Duodenal mucosa (tissue), 2 donors: ENCODE measurements at regions not wholly inside any gene's neighbourhood (a gene's known extent, or its start where the extent isn't known, plus 50 kb on each side); places are given as distances from the start of the nearest gene placed in this dataset.

Experiments used
- H3K27ac ChIP-seq: one replicate; pipeline ENCODE4 v1.7.0; 2013; ENCODE audit warnings: low read depth, low read length
- H3K27me3 ChIP-seq, 2 donors: one replicate each; pipeline ENCODE4 v1.7.0; 2013; ENCODE audit warnings: low read length in 2 of 2, control low read depth in 1 of 2; ENCODE audit not compliant: insufficient read depth in 2 of 2, control insufficient read depth in 1 of 2
- H3K36me3 ChIP-seq, 2 donors: one replicate each; pipeline ENCODE4 v1.7.0; 2013; ENCODE audit warnings: low read length in 2 of 2, control low read depth in 1 of 2; ENCODE audit not compliant: insufficient read depth in 2 of 2, control insufficient read depth in 1 of 2
- H3K4me1 ChIP-seq, 2 donors: one replicate each; pipeline ENCODE4 v1.7.0; 2013; ENCODE audit warnings: low read length in 2 of 2, control low read depth in 1 of 2; ENCODE audit not compliant: insufficient read depth in 2 of 2, control insufficient read depth in 1 of 2
- H3K4me3 ChIP-seq, 2 donors: one replicate each; pipeline ENCODE4 v1.7.0; 2013; ENCODE audit warnings: low read length in 2 of 2, low read depth in 1 of 2
- H3K9ac ChIP-seq, 2 donors: one replicate each; pipeline ENCODE4 v1.7.0; 2013; ENCODE audit warnings: low read length in 2 of 2, low read depth in 1 of 2
- H3K9me3 ChIP-seq, 2 donors: one replicate each; pipeline ENCODE4 v1.7.0; 2013; ENCODE audit warnings: low read length in 2 of 2, control low read depth in 1 of 2; ENCODE audit not compliant: control insufficient read depth in 1 of 2

DNA sequence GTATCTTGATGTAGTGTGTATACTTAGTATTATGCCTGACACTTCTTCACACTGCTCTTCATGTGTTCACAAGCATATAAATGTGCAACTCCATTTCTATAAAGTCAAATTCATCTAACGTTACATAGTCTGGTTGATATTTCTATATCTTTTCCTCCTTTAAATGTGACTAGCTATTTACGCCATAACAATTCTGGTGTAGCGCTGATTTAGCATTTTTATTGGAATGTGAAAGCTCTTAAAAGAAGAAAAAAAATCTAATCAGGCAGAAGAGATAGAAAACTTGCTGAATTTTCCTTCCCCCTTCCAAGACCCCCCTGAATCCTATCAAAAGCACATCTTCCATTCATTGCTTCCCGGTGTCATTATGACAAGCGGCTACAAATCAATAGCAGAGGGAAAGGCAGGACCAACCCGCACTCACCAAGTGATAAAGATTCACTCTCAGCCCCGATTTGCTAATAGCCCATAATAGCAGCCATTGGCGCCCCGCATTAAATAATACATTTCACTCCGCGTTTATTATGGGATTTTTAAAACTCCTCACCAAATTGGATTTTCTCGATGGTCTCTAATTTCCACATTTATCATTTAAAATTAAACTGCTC lies 299.5 kb upstream of the PMFBP1 start:
- no peak overlapping the region for H3K9ac ChIP-seq
- no peaks in the 10 kb centered on the region for H3K27me3 ChIP-seq
- no peak overlapping the region for H3K27ac ChIP-seq
- no peaks in the 10 kb centered on the region for H3K9me3 ChIP-seq
- H3K4me3 ChIP-seq = no peak overlapping the region
- no peaks in the 10 kb centered on the region for H3K36me3 ChIP-seq
- no peaks in the 10 kb centered on the region for H3K4me1 ChIP-seq

DNA sequence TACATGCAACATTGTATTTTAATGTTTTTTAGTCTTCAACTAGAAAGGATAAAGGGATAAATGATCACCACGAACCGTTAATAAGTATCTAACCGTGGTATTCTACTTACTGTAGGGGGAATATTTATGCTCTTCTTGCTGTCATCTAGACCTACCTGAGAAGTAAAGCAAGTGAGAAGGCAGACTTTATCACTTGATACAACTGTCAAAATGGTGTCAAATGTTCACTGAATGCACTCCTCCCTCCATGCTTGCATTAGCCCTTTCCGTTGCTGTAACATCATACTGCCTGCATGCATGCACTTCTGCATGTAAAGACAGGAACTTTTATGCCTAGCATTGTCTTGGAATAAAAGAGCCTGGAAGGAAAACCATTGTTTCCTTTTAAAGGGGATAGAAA lies 298.6 kb upstream of the PMFBP1 start:
- H3K36me3 ChIP-seq = no peaks in the 10 kb centered on the region
- no peaks in the 10 kb centered on the region for H3K9me3 ChIP-seq
- H3K27ac ChIP-seq = no peak overlapping the region
- H3K9ac ChIP-seq = no peak overlapping the region
- no peak overlapping the region for H3K4me3 ChIP-seq
- H3K27me3 ChIP-seq = no peaks in the 10 kb centered on the region
- H3K4me1 ChIP-seq = no peaks in the 10 kb centered on the region

DNA sequence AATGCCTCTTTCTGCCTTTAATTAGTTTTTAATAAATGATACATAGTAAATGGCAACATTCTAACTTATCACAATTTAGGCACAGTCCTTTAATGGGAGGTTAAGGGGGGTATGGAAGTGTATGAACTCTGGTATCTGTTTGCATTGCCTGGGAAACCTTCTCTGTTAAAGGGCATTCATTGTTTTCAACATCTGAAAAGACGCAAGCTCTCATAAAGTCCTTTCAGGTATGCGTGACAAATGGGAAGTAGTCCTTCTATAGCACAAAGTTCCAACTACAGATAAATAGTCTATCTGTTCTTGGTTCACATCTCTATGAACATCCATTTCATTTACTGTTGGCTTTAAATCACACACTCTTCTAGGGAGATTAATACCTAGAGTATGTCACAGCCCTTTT lies 298.0 kb upstream of the PMFBP1 start:
- no peaks in the 10 kb centered on the region for H3K27me3 ChIP-seq
- H3K4me1 ChIP-seq = no peaks in the 10 kb centered on the region
- no peak overlapping the region for H3K27ac ChIP-seq
- no peaks in the 10 kb centered on the region for H3K36me3 ChIP-seq
- H3K9ac ChIP-seq = no peak overlapping the region
- no peaks in the 10 kb centered on the region for H3K9me3 ChIP-seq
- H3K4me3 ChIP-seq = no peak overlapping the region

DNA sequence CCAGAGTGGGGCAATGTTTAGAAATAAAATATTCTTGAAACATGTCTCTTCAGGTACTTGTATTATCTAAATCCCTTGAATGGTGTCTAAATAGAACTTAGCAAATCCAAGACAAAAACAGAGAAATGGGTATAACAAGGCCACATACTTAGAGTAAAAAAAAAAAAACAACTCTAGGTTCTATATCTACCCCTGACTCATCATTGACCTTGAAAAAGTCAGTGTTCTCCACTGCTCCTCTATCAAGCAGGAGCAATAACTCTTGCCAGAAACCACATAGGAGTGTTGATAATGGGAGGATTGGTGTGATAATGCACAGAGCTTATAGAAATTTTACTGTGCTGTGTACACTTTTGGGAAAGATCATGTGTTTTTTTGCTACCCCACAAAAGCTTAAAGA lies 296.6 kb upstream of the PMFBP1 start:
- no peaks in the 10 kb centered on the region for H3K4me1 ChIP-seq
- H3K4me3 ChIP-seq = no peak overlapping the region
- no peaks in the 10 kb centered on the region for H3K27me3 ChIP-seq
- H3K27ac ChIP-seq = no peak overlapping the region
- H3K36me3 ChIP-seq = no peaks in the 10 kb centered on the region
- no peak overlapping the region for H3K9ac ChIP-seq
- no peaks in the 10 kb centered on the region for H3K9me3 ChIP-seq

DNA sequence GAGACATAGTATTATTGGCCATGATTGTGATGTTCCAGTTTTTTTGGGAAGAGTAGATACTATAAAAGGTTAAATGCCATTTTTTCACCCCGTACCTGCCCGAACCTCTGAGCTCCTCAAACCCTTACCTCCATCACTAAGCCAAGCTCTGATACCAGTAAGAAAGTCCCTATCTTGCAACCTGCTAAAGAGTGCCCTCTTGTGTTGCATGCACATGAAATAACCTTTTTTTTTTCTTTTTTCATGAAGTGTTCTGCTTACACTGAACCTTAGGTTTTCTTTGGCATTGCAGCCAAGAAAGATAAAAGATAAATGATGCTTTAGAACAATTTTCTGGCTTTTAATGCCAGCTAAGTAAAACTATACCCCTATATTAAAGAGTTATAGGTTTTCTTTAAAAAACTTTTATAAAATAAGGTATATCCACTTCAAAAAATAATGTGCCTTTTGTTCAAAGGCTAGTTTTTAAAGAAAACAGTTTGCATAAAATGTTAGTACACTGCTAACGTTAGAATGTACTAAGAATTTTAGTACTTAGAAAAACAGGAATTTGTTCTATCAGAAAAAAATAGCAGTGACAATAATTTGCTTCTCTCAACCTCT lies 295.3 kb upstream of the PMFBP1 start:
- Histone ChIP-seq H3K36me3 (no peaks in the 10 kb centered on the region), H3K27ac (no peak overlapping the region), H3K4me3 (no peak overlapping the region), H3K9me3 (no peaks in the 10 kb centered on the region), H3K9ac (no peak overlapping the region), H3K27me3 (no peaks in the 10 kb centered on the region), H3K4me1 (no peaks in the 10 kb centered on the region)

DNA sequence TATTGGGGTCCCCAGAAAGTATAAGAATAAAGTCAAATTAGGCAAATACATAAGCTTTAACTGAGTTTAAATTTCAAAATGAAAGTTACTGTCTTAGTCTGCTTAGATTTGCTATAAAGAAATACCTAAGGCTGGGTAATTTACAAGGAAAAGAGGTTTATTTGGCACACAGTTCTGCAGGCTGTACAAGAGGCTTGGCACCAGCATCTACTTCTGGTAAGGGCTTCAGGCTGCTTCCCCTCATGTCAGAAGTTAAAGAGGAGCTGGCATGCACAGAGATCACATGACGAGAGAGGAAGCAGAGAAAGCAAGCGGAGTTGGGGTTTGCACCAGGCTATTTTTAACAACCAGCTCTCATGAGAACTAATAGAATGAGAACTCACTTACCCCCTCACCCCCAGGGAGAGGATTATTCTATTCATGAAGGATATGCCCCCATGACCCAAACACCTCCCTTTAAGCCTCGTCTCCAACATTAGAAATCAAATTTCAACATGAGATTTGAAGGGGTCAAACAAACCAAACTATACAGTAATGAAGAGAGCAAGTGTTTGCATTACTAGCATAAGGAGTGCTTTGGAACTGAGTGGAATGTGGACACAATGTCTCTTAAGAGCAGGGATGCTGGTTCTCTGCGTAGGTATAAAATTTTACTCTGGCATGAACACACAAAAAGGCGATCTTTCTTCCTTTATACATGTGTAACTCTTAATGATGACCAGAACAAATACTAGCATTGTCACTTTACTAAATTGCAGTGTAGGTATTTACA lies 292.8 kb upstream of the PMFBP1 start:
- H3K9me3 ChIP-seq = no peaks in the 10 kb centered on the region
- H3K27me3 ChIP-seq = no peaks in the 10 kb centered on the region
- no peak overlapping the region for H3K4me3 ChIP-seq
- H3K27ac ChIP-seq = no peak overlapping the region
- no peaks in the 10 kb centered on the region for H3K4me1 ChIP-seq
- H3K9ac ChIP-seq = no peak overlapping the region
- no peaks in the 10 kb centered on the region for H3K36me3 ChIP-seq

DNA sequence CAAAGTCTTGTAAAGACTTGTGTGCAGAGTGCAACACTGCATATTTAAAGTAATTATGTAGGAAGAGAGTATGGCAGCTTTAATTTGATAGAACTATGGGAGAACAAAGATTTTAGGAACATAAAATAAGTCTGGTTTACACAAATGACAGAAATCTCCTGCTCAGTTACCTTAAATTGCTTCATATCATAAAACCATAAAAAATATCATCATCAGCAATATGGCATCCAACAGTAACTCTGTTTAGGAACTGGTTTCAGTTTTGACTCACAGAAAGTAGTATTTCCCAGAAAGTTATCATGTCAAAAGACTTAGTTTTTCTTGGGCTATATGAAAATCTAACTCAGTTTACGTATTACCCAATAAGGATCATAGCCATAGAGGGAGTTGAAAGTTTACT lies 292.1 kb upstream of the PMFBP1 start:
- no peaks in the 10 kb centered on the region for H3K9me3 ChIP-seq
- H3K9ac ChIP-seq = no peak overlapping the region

GRCh38 chr16:72458035-72458434 lies 286.1 kb upstream of the PMFBP1 start:
- H3K4me3 ChIP-seq = no peak overlapping the region
- no peaks in the 10 kb centered on the region for H3K36me3 ChIP-seq
- no peaks in the 10 kb centered on the region for H3K4me1 ChIP-seq
- H3K27me3 ChIP-seq = no peaks in the 10 kb centered on the region
- no peak overlapping the region for H3K9ac ChIP-seq
- H3K27ac ChIP-seq = no peak overlapping the region
- peaks cover 4 to 6% of the 10 kb centered on the region in 2 donors for H3K9me3 ChIP-seq

More for the DNA sequence above, 292.1 kb upstream of the PMFBP1 start:
- Histone ChIP-seq H3K4me3 (no peak overlapping the region), H3K4me1 (no peaks in the 10 kb centered on the region), H3K27me3 (no peaks in the 10 kb centered on the region), H3K27ac (no peak overlapping the region), H3K36me3 (no peaks in the 10 kb centered on the region)

DNA sequence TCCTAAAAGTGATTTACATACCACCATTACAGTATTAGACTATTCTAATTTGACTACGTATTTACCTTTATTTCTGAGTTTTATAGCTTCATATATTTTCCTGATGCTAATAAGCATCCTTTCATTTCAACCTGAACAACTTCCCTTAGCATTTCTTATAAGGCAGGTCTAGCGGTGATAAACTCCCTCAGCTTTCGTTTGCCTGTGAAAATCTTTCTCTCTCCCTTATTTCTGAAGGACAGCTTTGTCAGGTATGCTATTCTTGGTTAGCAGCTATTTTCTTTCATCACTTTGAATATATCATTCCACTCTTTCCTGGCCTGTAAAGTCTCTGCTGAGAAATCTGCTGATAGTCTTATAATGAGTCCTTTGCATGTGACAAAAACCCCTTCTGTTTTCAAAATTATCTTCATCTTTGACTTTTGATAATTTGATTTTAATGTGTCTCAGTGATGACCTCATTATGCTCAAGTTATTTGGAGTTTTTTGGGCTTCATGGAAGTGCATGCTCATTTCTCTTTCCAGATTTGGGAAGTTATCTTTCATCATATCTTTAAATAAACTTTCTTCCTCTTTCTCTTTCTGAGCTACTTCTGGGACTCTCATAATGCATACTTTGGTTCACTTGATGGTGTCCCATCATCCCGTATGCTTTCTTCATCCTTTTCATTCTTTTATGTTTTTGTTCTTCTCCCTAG lies 285.4 kb upstream of the PMFBP1 start:
- Histone ChIP-seq H3K4me3 (no peak overlapping the region), H3K27me3 (no peaks in the 10 kb centered on the region), H3K9me3 (peaks cover 4 to 6% of the 10 kb centered on the region in 2 donors), H3K4me1 (no peaks in the 10 kb centered on the region), H3K9ac (no peak overlapping the region), H3K27ac (no peak overlapping the region), H3K36me3 (no peaks in the 10 kb centered on the region)
